HL-60 (cell line): ENCODE measurements at regions not wholly inside any gene's neighbourhood (a gene's known extent, or its start where the extent isn't known, plus 50 kb on each side); places are given as distances from the start of the nearest gene placed in this dataset.

Source experiments
- CTCF ChIP-seq: IDR thresholded peaks from one replicate; pipeline ENCODE4 v1.5.1; 2011; ENCODE audit warnings: low read length, control low read depth, inconsistent platforms; ENCODE audit not compliant: insufficient read depth
- POLR2AphosphoS5 ChIP-seq: IDR thresholded peaks from 2 replicates; pipeline ENCODE4 v1.6.1; 2012; ENCODE audit warnings: low read depth

GRCh38 chr2:176584333-176584732 lies 315.1 kb downstream of the MTX2 start:
- no peak for TF ChIP-seq POLR2AphosphoS5
- no peak for TF ChIP-seq CTCF
